Stomach smooth muscle (tissue), 2 donors: ENCODE measurements at regions not wholly inside any gene's neighbourhood (a gene's known extent, or its start where the extent isn't known, plus 50 kb on each side); places are given as distances from the start of the nearest gene placed in this dataset.

Source experiments
- H3K27ac ChIP-seq: one replicate; pipeline ENCODE4 v1.7.0; 2013; ENCODE audit warnings: mild to moderate bottlenecking, low read length, inconsistent platforms
- H3K27me3 ChIP-seq, 2 donors: one replicate each; pipeline ENCODE4 v1.7.0; 2013; ENCODE audit warnings: low read length in 2 of 2; ENCODE audit not compliant: insufficient read depth in 2 of 2, control insufficient read depth in 1 of 2
- H3K36me3 ChIP-seq, 2 donors: one replicate each; pipeline ENCODE4 v1.7.0; 2013; ENCODE audit warnings: low read length in 2 of 2; ENCODE audit not compliant: control insufficient read depth in 2 of 2, insufficient read depth in 2 of 2
- H3K4me1 ChIP-seq: one replicate; pipeline ENCODE4 v1.7.0; 2013; ENCODE audit warnings: low read length; ENCODE audit not compliant: control insufficient read depth, insufficient read depth
- H3K4me3 ChIP-seq, 2 donors: one replicate each; pipeline ENCODE4 v1.7.0; 2013; ENCODE audit warnings: low read length in 2 of 2
- H3K9ac ChIP-seq, 2 donors: one replicate each; pipeline ENCODE4 v1.7.0; 2013; ENCODE audit warnings: low read length in 2 of 2, mild to moderate bottlenecking in 1 of 2
- H3K9me3 ChIP-seq, 2 donors: one replicate each; pipeline ENCODE4 v1.7.0; 2013; ENCODE audit warnings: low read length in 2 of 2; ENCODE audit not compliant: control insufficient read depth in 2 of 2
- donor health status: healthy.
- donor health status: Pancreatic carcinoma.

DNA sequence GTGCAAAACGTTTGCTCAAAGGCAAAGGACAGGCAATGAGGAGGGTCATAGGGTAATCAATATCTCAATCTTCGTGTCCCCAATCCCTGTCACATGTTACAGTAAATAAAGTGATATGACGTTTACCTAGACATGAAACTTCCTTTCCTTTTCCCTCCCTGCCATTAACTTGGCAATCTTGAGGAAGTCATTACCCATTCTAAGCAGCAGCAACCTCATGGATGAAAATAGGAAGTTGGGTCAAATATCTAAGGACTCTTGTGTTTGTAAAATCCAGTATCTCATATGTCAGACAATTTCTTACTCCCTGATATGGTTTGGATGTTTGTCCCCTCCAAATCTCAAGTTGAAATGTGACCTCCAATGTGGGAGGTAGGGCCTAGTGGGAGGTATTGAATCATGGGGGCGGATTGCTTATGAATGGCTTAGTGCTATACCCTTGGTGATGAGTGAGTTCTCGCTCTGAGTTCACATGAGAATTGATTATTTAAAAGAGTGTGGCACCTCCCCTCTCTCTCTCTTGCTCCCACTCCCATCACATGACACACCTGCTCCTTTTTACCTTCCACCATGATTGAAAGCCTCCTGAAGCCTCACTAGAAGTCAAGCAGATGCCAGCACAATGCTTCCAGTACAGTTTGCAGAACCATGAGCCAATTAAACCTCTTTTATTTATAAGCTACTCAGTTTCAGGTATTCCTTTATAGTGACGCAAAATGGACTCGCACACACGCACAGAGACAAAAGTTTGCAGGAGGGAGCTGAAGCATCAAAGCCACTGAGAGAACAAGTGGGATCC lies 545.9 kb upstream of the JARID2 start:
- H3K4me1 ChIP-seq = no peaks in the 10 kb centered on the region
- H3K27ac ChIP-seq = no peak overlapping the region
- no peaks in the 10 kb centered on the region for H3K36me3 ChIP-seq
- H3K4me3 ChIP-seq = no peak overlapping the region
- H3K27me3 ChIP-seq = no peaks in the 10 kb centered on the region
- peaks cover 0 to 3% of the 10 kb centered on the region in 2 donors for H3K9me3 ChIP-seq
- H3K9ac ChIP-seq = no peak overlapping the region

DNA sequence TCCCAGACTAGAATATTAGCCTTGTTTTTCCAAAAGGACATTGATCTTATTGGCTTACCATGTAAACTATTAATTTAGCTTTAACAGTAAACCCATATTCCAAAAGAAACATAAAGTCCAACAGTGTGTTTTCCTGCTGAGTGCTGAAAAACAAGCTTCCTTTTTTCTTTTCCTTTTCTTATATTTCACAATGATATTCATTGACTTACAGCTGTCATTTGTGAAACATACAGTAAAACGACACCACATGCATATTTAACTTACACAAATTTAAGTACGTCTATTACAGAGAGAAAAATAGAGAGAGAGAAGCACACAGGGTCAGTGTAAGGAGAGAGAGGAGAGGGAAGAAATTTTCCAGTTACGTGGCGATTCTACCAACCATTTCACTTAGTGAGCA lies 543.9 kb upstream of the JARID2 start:
- Histone ChIP-seq H3K9me3 (peaks cover 0 to 3% of the 10 kb centered on the region in 2 donors), H3K27ac (no peak overlapping the region), H3K4me1 (no peaks in the 10 kb centered on the region), H3K4me3 (no peak overlapping the region), H3K9ac (no peak overlapping the region), H3K27me3 (no peaks in the 10 kb centered on the region), H3K36me3 (no peaks in the 10 kb centered on the region)

DNA sequence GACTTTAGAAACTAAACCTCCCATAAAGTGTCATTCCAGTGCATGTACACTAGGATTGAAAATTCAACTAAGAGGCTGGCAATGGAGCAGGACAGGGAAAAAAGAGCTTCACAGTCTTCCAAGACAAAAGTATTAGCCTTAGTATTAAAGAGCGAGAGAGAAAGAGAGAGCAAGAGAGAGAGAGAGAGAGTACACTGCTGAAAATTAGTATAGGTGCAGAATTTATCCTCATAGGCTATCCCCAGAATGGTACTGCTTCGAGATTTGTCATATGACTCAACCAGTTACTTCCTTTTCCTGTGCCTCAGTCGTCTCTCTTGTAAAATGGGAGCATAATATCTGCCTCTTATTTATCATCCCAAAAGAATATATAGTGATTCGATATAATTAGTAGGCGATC lies 543.2 kb upstream of the JARID2 start:
- Histone ChIP-seq H3K9me3 (peaks cover 0 to 3% of the 10 kb centered on the region in 2 donors), H3K36me3 (no peaks in the 10 kb centered on the region), H3K9ac (no peak overlapping the region), H3K4me1 (no peaks in the 10 kb centered on the region), H3K27me3 (no peaks in the 10 kb centered on the region), H3K4me3 (no peak overlapping the region), H3K27ac (no peak overlapping the region)

DNA sequence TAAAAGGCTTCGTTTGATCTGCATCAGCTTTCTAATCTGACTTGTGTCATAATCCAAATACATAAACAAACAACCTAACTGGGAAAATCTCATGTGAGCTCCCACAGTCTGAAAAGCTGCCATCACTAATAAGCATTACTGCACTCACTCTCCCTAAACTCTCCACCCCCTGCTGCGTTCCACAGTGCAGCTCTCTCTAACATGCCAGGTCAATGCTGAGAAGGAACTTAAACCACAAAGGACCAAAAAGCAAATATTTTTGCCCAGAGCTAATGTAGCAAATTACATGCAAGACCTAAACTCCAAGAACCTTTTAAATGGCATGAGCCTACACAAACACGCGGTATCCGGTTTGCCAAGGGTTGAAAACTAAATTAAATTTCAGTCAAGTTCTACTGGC lies 542.3 kb upstream of the JARID2 start:
- no peak overlapping the region for H3K9ac ChIP-seq
- no peak overlapping the region for H3K27ac ChIP-seq
- no peaks in the 10 kb centered on the region for H3K36me3 ChIP-seq
- no peaks in the 10 kb centered on the region for H3K4me1 ChIP-seq
- peaks cover 0 to 3% of the 10 kb centered on the region in 2 donors for H3K9me3 ChIP-seq
- H3K27me3 ChIP-seq = no peaks in the 10 kb centered on the region
- H3K4me3 ChIP-seq = no peak overlapping the region

DNA sequence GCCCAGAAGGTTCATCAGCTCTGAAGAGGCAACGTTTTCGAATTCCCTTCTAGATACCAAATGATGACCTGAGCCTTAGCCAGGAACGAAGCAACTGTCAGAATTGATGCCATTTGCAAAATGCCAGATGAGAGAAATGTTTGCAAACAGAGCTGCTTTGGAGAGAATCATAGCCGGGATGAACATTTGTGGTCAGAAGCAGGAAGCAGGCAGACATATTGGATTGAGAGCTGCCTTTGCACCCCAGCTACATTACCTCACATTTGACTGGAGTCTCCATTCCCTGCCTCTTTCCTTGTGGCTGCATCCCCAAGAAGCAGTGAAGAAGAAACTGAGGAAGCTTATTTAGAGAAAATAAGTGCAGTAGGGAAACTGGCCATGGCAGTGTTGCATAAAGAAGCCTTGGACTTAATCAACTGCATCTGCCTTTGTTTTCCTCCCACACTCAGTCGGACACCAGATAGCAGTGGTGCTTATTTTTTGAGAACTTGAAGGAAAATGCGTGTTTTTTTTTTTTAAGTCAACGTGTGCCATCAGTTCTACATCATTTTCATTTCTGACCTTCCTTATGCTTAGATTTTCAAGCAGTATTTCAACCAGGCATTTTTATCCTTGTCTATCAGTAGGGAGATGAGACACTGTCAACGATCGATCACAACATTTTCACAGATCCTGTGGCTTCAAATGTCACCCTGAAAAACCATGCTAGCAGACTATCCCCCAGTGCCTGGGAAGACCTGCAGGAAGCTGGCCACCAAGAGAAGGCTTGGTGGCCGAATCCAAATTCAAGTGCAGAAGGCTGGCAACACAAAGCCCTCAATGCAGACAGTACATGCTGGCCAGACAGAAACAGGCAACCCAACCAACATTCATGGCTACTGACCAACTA lies 541.2 kb upstream of the JARID2 start:
- Histone ChIP-seq H3K4me3 (no peak overlapping the region), H3K36me3 (no peaks in the 10 kb centered on the region), H3K27me3 (no peaks in the 10 kb centered on the region), H3K9me3 (peaks cover 0 to 3% of the 10 kb centered on the region in 2 donors), H3K9ac (no peak overlapping the region), H3K27ac (no peak overlapping the region), H3K4me1 (no peaks in the 10 kb centered on the region)

DNA sequence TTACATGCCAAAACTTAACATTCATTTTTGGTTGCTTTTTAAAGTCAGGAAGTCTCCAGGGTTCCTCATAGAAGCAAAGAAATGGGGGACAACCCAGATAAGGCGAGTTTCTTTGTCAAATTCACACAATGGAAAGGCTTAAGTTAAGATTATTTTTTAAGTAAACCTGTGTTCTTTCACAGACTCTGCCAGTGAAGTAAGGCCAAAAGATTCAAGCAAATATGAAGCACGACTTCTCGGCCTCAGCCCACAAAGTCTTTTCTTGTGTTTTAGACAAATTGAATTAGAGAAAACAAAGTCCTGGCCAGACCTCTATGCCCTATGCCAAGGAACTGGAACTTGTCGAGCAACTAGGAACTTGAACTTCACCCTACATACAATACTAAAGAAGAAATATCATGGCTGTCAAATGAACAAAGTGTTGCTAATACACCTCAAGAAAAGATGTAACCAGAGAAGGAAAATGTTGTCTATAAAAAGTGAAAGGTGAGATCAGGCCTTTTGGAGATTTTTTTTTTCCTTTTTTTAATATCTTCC lies 540.0 kb upstream of the JARID2 start:
- H3K4me1 ChIP-seq = no peaks in the 10 kb centered on the region
- no peak overlapping the region for H3K9ac ChIP-seq
- H3K9me3 ChIP-seq = peaks cover 3 to 4% of the 10 kb centered on the region in 2 donors
- no peak overlapping the region for H3K4me3 ChIP-seq
- no peaks in the 10 kb centered on the region for H3K36me3 ChIP-seq
- no peak overlapping the region for H3K27ac ChIP-seq
- H3K27me3 ChIP-seq = no peaks in the 10 kb centered on the region

DNA sequence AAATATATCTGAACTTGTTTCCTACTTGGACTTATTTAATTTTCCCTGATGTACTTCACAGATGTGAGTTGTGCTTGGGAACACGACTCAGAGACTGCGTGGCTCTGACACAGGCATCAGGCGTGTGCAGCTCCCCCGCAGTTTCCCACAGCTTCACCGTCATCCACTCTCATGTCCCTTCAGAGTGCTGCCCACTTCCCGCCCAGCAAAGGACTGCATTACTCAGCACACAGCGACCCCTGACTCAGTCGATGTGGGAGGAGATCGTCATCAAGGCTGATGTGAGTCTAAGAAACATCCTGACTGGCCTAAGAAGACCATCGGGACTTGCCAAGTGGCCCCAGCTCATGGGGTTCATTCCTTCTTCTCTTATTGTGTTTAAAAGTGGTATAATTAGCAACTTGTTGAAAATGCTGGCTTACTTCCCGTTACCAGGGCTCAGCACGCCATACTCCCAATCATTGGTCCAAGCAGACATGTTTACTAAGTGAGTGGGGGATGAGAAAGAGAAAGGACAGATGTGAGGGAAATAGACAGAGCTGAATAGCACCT lies 539.4 kb upstream of the JARID2 start:
- Histone ChIP-seq H3K9ac (peak overlapping the region in 1 of 2 donors; percentile 42), H3K27ac (peak overlapping the region; percentile 50), H3K27me3 (no peaks in the 10 kb centered on the region), H3K36me3 (no peaks in the 10 kb centered on the region), H3K4me3 (peak overlapping the region in 1 of 2 donors; percentile 3), H3K9me3 (peaks cover 3 to 4% of the 10 kb centered on the region in 2 donors), H3K4me1 (no peaks in the 10 kb centered on the region)

DNA sequence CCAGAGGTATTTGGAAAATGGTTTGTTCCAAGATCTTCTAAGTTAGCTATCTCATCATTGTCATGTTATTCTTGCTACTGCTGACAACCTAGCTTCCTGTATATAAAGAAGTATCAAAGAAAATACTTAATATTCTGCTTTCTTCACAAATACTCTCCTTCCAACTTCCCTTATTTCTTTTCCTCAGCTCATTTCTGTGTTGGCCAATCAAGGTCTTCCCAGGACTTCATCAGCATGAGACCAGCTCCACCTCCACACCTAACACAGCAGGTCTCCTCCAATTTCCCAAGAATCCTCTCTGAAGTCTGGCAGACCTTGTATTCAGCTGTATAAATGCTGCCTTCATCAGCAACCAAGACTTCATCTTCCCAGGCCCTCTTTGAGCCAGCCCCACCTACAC lies 538.6 kb upstream of the JARID2 start:
- H3K27ac ChIP-seq = peak overlapping the region; percentile 50

DNA sequence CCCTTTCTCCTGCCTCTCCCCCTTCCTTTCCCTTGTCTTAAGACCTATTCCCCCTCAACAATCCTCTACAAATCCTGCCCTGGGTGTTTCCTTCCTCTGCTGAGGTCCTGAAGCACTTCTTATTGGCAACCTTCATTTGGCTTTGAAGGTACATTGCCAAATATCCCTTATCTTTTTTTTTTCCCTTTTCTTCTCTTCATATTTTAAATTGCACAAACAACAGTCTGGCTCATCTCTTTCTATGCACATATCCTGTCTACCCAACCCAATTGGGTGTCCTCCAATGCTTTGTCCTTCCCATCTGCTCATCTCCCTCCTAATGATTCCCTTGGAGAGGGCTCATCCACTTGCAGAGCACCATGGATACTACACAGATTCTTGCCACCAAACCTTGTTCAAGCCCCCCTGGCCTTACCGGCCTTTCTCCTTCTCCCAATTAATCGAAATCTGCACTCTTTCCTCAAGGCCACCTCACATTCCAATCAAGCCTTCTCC lies 537.9 kb upstream of the JARID2 start:
- H3K4me1 ChIP-seq = no peaks in the 10 kb centered on the region
- no peaks in the 10 kb centered on the region for H3K27me3 ChIP-seq
- no peak overlapping the region for H3K9ac ChIP-seq
- no peak overlapping the region for H3K27ac ChIP-seq
- H3K36me3 ChIP-seq = no peaks in the 10 kb centered on the region
- H3K9me3 ChIP-seq = peaks cover 3 to 4% of the 10 kb centered on the region in 2 donors
- H3K4me3 ChIP-seq = no peak overlapping the region

More for the DNA sequence above, 538.6 kb upstream of the JARID2 start:
- H3K27me3 ChIP-seq = no peaks in the 10 kb centered on the region
- H3K4me1 ChIP-seq = no peaks in the 10 kb centered on the region
- H3K4me3 ChIP-seq = no peak overlapping the region
- H3K9ac ChIP-seq = no peak overlapping the region
- H3K9me3 ChIP-seq = peaks cover 3 to 4% of the 10 kb centered on the region in 2 donors
- H3K36me3 ChIP-seq = no peaks in the 10 kb centered on the region

DNA sequence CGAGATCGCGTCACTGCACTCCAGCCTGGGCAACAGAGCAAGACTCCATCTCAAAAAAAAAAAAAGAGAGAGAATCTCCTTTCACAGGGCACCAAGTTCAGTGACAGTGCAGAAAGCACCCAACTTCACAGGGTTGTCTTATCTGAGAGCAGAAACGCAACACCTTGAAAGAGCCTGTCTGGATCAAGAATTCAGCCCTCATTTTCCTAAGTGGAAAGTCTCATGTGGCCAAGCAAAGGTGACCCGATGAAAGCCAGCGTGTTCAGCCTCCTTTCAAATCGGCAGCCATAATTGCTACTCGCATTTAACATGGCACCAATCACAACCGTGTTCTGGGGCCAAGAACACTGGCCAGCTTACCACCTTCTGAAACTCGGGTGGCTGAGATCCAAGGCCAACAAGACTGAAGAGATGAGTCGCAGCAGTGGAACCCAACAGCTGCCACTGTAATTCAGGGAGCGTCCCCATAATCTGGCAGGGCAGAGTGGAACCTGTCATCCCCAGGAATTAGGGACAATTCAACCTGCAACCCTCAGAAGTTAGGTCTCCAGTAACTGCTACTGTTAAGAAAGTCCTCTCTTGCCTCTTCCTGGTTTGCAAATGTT lies 536.7 kb upstream of the JARID2 start:
- Histone ChIP-seq H3K36me3 (no peaks in the 10 kb centered on the region), H3K27ac (no peak overlapping the region), H3K4me3 (no peak overlapping the region), H3K4me1 (no peaks in the 10 kb centered on the region), H3K27me3 (no peaks in the 10 kb centered on the region), H3K9me3 (peaks cover 3 to 4% of the 10 kb centered on the region in 2 donors), H3K9ac (no peak overlapping the region)
